HG02973 (cell line): ENCODE measurements at regions not wholly inside any gene's neighbourhood (a gene's known extent, or its start where the extent isn't known, plus 50 kb on each side); places are given as distances from the start of the nearest gene placed in this dataset.

Experiments used
- ATAC-seq: cut with Tn5 transposase; IDR thresholded peaks from one replicate; pipeline ENCODE4 v1.9.1; 2021; ENCODE audit warnings: moderate library complexity; ENCODE audit not compliant: unreplicated experiment

GRCh38 chr13:33743438-33744368 lies 74.2 kb upstream of the RFC3 start:
- peak; percentile 64 for ATAC-seq

- no peak for ATAC-seq
These were observed 73.2 kb upstream of the RFC3 start for GRCh38 chr13:33744589-33745369.

GRCh38 chr13:33745370-33746324 lies 72.3 kb upstream of the RFC3 start:
- no peak for ATAC-seq

- no peak for ATAC-seq
These were observed 71.1 kb upstream of the RFC3 start for GRCh38 chr13:33746867-33747266.

- ATAC-seq, result no peak
These were observed 66.8 kb upstream of the RFC3 start for GRCh38 chr13:33751151-33751550.

GRCh38 chr13:33752094-33752493 lies 65.9 kb upstream of the RFC3 start:
- no peak for ATAC-seq

GRCh38 chr13:33752597-33752996 lies 65.4 kb upstream of the RFC3 start:
- no peak for ATAC-seq

GRCh38 chr13:33756929-33757328 lies 61.0 kb upstream of the RFC3 start:
- ATAC-seq, result no peak

GRCh38 chr13:33757713-33758112 lies 60.2 kb upstream of the RFC3 start:
- peak; percentile 73 for ATAC-seq

GRCh38 chr13:33758113-33758512 lies 59.8 kb upstream of the RFC3 start:
- peak; percentile 75 for ATAC-seq

GRCh38 chr13:33761740-33762139 lies 56.2 kb upstream of the RFC3 start:
- no peak for ATAC-seq

GRCh38 chr13:33763021-33763420 lies 54.9 kb upstream of the RFC3 start:
- no peak for ATAC-seq

- no peak for ATAC-seq
These were observed 53.2 kb upstream of the RFC3 start for GRCh38 chr13:33764716-33765115.

GRCh38 chr13:33766329-33767123 lies 51.4 kb upstream of the RFC3 start:
- no peak for ATAC-seq

GRCh38 chr13:33767140-33767539 lies 50.8 kb upstream of the RFC3 start:
- ATAC-seq, result no peak
